ENCODE measurements at regions not wholly inside any gene's neighbourhood (a gene's known extent, or its start where the extent isn't known, plus 50 kb on each side); places are given as distances from the start of the nearest gene placed in this dataset.
"Not testable (repeated sequence)": the region's sequence is repeated elsewhere in the genome, so short reads cannot be mapped to it uniquely, and the experiment has no call there.

DNA sequence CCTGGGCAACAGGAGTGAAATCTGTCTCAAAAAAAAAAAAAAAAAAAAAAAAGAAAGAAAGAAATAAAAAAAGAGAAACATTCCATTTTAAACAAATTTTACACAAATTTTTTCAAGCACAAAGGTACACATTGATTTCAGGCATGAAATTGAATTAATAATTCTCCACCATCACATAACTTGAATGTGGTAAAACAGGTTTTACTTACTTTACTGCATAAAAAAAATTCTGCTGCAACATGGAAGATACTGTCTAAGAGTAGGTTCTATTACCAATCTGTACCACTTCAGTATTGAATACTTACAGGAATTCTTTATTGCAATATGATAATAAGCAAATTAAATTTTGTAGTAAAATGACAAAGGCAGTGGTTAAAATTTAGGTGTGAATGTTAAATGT lies 271.6 kb upstream of the ARSJ start:
- no peak for DNase-seq

DNA sequence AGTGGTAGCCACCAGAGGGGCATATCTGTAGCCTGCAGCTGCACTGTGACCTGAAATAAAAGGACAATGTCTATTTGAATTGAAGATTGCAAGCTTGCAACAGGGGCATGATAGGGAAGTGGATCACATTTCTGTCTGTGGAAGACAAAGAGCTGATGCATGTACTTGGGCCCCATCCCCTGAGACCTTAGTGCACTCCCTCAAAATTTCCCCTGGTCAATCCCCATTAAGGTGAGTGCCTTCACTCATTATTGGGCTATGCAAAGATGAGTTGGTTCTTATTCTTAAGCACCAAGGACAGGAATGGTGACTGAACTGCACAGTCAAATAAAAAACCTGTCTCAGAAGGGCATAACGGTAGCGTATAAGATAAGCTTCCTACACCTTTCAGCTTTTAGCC lies 273.1 kb upstream of the ARSJ start:
- no peak for DNase-seq

DNA sequence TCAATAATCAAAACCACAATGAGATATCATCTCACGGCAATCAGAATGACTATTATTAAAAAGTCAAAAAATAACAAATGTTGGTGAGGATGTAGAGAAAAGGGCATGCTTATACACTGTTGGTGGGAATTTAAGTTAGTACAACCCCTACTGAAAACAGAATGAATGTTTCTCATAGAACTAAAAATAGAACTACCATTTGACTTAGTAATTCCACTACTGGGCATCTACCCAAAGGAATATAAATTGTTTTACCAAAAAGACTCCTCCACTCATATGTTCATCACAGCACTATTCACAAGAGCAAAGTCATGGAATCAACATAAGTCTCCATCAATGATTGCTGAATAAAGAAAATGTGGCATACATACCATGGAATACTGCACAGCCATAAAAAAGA lies 278.1 kb upstream of the ARSJ start:
- peak; percentile 85 for DNase-seq

DNA sequence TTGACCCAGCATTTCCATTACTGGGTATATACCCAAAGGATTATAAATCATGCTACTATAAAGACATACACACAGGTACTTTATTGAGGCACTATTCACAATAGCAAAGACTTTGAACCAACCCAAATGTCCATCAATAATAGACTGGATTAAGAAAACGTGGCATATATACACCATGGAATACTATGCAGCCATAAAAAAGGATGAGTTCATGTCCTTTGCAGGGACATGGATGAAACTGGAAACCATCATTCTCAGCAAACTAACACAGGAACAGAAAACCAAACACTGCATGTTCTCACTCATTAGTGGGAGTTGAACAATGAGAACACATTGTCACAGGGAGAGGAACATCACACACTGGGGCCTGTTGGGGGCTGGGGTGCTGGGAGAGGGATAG lies 283.0 kb upstream of the ARSJ start:
- not testable (repeated sequence) for DNase-seq

DNA sequence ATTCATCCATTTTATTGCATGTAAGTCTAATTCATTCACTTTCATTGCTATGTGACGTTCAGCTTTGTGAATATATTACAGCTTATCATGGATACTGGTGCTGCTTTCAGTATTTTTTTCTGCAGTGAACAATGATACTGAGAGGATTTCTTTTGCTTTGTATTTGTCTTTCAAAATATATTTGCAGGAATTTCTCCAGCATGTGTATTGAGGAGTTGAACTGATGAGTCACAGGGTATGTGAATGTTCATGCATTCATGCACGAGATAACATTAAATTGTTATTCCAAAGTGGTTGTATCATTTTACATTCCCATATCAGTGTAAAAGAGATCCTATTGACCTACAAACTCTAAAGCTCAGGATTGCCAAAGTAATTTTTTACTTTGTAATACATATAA lies 283.8 kb upstream of the ARSJ start:
- peak; percentile 86 for DNase-seq

DNA sequence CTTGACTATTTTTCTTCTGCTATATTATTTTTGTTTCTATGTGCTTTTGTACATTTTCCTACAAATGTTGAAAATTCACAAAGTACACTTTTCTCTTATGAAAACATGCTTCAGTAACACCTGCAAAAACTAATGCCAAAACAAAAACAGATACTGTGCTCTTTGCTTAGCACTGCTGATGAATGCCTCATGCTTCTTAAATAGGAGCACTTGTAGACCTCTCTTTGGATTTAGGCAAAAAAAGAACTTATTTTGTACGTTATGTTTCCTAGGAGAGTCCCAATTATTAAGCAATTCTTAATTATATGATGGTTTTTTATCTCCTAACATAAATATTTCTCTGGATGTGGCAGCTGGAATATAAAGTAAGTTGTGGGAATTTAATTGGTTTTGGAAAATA lies 285.0 kb upstream of the ARSJ start:
- no peak for DNase-seq

DNA sequence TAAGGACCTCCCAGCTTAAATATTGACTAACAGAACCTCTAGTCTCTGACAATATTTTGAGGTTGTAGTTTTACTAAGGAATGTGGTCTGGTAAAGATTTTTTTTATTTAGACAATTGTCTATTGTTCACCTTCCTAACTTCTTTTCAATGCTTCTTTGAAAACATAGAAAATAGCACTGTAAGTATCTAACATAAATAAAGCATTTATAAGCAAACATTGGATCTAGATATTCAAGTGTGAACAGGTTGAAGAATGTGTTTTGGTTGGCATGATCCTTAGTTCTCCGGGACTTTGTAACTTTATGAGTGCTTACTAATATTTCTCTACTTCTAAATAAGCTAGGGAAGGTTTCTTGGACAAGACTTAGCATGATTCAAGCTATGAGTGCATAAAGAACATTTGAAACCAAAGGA lies 285.4 kb upstream of the ARSJ start:
- peak; percentile 58 for DNase-seq

DNA sequence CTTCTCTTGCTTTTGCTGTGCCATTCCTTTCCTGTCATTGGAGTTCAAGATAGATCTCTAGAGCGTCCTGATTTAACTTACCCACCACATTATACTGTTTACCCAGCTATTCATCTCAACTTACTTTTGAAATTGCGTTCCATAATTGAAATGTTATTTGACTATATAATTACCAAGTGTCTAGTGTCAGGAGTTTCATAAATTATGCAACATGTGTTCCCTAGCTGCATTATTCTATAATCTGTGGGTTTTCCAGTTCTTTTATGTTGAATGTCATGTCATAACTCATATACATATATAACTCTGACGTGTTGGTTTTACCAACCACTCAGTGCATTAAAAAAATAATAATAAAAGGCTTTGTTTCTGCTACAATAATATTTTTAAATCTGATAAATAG lies 285.9 kb upstream of the ARSJ start:
- DNase-seq = no peak

DNA sequence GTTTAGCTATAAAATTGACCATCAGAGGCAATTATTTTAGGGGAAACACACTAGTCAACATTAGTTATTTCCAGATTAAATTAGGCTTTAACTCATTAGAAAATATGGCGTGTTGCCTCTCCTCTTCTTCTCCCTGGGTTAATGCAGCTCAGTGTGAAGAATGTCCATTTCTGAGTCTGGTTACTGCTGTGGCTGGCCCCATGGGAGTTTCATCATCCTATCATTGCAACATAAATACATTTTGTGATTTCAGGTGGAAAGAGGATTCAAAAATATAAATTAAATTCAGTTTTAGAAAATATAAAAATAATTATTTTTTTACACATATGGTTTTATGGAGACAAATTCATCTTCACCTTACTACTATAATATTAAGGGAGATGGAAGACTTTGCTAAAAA lies 288.5 kb upstream of the ARSJ start:
- DNase-seq = no peak

DNA sequence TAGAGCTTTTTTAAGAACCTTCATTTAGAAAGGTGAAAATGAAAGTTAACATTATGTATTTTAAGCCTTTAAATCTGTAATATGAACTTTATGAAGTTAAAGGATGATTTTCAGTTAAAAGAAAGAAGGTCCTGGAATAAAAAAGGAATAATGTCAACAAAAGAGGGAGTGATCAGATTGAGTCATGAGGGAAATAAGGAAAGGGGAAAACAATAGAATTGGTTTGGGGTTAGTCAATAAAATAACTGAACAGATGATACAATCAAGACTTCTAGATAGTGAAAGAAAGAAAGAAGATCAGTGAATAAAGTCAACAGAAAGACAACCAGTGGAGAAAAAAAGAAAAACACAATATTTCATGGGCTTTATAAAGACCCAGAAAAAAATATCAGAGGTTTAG lies 291.6 kb upstream of the ARSJ start:
- peak; percentile 56 for DNase-seq

DNA sequence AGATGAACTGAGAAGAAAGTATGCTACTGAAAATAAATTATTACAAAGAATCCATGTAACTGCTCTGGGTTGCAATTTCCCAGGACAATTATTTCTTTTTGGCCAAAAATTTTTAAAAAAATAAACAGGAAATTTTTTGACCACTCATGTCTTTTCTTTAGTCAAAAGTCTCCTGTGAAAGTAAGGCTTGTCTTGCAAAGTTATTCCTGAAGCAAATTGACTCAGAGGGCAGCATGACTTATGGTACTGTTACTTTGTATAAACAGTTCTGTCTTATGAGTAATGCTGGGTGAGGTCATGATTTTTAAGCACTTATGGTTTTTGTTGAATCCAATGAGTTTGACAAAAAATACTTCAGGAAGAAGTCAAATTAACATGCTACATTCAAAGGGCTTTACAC lies 292.8 kb upstream of the ARSJ start:
- peak; percentile 100 for DNase-seq

DNA sequence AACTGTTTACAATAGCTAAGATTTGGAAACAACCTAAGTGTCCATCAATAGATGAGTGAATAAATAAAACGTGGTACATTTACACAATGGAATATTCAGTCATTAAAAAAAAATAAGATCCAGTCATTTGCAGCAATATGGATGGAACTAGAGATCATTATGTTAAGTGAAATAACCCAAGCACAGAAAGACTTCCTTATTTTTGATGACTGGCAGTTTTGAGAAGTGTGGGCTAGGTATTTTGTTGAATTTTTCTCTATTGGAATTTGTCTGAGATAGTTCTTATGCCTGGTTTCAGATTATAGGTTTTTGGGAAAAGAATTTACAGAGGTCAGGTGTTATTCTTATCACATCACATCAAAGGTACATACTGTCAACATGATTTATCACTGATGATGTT lies 293.8 kb upstream of the ARSJ start:
- DNase-seq = no peak

DNA sequence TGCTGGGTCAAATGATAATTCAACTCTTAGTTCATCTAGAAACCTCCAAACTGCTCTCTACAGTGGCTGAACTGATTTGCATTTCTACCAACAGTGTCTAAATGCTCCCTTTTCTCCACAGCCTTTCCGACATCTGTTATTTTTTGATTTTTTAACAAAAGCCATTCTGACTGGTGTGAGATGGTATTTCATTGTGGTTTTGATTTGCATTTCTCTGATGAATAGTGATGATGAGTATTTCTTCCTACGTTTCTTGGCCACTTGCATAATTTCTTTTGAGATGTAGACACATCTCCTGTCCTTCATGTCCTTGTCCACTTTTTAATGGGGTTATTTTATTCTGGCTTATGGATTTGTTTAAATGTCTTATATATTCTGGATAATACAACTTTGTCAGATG lies 298.2 kb upstream of the ARSJ start:
- DNase-seq = peak; percentile 90

DNA sequence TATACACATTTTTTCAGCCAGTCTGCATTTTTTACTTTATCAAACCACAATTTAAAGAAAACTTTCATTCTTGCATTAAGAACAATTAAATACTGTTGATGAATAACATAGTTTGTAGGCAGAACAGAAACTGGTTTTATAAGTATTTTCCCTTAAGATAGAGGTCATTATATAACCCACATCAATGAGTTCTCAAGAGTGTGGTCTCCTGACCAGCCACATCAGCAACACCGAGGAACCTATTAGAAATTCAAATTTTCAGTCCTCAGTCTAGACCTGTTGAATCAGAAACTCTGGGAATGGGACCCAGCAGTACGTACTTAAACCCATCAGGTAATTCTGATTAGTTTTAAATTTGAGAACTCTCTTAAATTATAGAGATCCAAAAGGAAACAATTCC lies 299.6 kb upstream of the ARSJ start:
- DNase-seq = no peak

DNA sequence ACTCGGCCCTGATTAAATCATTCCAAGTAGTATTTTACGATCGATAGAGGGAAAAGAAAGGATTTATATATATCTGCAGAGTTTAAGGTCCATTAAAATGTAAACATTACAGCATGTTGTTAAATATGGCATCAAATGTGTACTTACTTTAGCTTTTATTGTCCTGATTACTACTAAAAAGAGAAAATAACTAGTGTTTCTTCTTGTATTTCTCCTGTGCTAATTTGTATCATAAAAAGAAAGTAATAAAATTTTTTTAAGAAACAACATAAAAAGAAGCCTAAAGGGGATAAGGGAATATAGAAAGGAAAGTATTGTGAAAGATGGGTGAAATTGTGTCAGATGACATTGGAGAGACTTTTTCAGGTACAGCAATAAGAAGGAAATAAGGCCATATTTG lies 300.3 kb upstream of the ARSJ start:
- no peak for DNase-seq

DNA sequence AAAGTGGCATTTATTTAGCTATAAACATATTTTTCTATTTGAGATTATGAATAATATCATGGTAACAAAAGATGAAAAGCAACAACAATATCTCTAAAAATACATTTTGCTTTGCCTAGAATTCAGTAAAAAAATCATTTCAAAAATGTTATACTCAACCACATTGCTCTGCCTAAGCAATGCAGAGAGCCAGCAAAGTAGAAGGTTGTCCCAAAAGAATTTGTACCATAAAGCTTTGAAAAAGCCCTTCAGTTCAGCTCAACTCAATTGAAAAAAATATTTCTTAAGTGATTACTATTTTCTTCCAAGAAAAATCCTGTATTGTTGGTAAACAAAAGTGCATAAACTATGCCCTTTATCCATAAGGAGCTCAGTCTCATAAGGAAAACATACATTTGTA lies 301.2 kb upstream of the ARSJ start:
- peak; percentile 52 for DNase-seq

DNA sequence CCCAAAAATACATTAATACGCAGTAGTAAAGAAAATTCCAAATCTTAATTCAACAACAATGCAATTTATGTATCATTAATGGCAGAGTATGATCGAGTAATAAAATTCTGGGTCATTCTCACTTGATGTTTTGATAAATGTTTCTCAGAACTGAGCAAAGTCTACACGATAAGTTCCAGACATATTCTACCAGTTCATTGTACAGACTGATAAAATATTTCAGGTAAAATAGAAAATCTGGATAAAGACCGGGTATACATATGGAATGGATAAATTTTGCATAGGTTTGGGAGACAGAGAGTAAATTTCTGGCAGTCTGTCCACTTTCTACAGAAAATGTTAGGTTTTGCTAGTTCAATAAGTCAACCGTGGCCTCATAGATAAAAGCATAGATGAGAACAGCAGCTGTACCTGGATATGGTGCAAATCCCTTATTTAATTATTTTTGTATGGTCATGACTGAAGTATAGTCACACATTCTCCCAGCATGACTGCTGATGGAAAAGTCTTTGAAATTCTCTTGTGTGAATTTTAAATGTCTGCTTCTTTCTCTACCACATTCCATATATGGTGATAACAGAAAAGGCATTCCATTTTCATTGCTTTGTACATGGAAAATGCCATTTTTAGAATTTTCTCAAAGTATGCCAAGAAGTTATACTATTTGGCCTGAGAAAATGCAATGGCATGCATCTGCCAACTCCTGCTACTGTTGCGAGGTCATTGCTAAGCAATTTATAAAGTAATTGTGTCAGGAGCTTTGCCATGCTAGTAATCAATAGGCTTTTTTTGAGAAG lies 301.9 kb upstream of the ARSJ start:
- peak; percentile 98 for DNase-seq

DNA sequence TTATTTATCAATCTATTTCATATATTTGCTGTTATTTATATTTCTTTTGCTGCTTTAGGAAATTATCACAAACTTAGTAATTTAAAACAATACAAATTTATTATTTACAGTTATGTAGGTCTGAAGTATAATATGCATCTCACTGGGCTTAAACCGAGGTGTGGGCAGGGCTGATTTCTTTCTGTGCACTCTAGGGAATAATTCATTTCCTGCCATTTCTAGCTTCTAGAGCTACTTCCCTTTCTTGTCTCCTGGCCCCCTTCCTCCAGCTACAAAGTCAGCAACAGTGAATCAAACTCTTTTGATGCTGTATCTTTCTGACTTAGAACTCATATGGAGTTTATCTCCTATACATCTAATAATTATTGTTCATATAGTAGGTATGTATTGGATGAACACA lies 303.5 kb upstream of the ARSJ start:
- DNase-seq = peak; percentile 58

DNA sequence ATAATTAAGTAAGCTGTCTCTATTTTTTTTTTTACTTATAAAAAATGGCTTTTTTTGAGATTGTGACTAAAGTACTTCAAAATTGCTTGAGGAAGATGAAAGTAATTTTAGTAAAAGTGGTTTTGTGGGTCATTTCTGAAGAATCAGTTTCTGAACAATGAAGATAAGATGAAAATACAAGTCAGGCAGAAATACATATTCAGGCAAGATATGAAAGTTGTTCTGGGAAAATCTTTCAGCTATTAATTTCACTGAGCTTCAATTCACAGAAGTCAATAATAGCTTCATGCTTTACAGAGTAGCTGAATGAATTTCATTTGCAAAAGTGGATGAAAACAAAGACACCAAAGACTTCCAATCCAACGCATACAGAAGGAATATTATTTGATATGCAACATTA lies 305.2 kb upstream of the ARSJ start:
- DNase-seq = no peak

DNA sequence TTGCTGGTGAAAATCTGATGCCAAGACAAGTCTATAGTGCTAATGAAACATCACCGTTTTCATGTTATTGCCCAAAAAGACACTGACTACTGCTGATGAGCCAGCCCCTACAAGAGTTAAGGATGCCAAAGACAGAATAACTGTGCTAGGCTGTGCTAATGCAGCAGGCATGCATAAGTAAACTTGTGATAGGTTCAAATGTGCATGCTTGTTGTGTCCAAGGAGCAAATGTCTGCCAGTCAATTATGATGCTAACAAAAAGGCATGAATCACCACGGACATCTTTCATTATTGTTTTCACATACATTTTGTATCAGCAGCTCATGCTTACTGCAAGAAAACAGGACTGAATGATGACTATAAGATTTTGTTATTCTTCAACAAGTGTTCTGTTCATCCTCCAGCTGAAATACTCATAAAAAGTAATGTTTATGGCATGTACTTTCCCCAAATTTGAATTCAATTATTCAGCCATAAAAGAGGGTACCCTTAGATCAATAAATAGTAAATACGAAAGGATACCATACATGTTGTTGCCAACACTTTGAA lies 306.9 kb upstream of the ARSJ start:
- peak; percentile 96 for DNase-seq

DNA sequence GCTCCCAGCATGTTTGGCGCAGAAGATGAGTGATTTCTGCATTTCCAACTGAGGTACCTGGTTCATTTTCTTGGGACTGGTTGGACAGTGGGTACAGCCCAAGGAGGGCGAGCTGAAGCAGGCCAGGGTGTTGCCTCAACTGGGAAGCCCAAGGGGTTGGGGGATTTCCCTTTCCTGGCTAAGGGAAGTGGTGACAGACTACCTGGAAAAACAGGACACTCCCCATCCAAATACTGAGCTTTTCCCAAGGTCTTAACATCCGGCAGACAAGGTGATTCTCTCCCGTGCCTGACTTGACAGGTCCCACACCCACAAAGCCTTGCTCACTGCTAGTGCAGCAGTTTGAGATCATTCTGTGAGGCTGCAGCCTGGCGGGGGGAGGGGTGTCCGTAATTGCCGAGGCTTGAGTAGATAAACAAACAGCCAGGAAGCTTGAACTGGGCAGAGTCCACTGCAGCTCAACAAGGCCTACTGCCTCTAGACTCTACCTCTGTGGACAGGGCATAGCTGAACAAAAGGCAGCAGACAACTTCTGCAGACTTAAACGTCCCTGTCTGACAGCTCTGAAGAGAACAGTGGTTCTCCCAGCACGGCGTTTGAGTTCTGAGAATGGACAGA lies 307.7 kb upstream of the ARSJ start:
- no peak for DNase-seq

DNA sequence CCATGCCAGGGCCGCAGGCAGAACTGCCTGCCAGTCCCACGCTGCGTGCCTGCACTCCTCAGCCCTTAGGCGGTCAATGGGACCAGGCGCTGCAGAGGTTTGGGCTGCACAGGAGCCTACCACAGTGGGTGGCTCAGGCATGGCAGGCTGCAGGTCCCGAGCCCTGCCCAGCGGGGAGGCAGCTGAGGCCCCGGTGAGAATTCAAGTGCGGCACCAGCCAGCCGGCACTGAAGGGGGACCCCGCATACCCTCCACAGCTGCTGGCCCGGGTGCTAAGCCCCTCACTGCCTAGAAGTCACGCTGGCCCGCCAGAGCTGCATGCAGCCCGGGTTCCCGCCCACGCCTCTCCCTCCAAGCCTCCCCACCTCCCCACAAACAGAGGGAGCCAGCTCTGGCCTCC lies 302.5 kb upstream of the UGT8 start:
- DNase-seq = no peak

DNA sequence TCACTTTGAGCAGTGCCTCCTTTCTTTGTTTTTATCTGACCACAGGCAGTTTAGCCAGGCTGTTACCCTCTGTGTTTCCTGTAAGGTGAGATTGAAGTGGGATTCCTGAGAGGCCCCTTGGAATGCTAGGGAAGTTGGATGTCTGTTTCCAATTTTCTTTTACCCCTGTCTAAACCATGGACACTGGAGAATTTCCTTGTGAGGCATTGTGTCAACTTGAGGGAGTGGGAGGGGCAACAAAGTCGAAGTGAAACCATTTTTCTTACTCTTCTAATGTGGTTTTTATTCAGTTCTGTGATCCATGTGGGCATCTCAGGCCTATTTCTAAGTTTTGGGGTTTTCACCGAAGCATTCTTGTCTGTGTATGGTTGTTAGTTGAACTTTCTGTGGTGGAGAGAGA lies 296.1 kb upstream of the UGT8 start:
- DNase-seq = peak; percentile 60

DNA sequence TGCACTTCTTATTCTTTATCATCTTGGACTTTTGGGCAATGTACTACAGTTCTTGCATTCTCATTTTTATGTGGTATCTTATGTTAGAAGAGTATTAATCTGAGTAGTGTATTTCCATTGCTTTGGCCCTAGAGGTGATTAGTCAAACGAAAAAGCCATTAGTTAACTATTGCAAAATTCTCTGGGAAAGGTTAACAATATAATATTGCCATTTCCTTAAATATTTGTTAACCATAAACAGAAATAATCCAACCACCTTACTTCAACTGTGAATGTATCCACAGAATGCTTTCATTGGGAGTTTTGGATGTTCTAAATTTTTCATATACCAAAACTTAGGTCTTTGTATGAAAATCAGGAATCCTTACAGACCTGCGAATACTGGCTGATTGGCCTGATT lies 294.6 kb upstream of the UGT8 start:
- no peak for DNase-seq

Measured in fibroblast of skin of back (primary cell).